Transverse colon (tissue), 4 donors: ENCODE measurements at regions not wholly inside any gene's neighbourhood (a gene's known extent, or its start where the extent isn't known, plus 50 kb on each side); places are given as distances from the start of the nearest gene placed in this dataset.

Experiments
- DNase-seq: peaks from one replicate; pipeline ENCODE4 v3.0.0-alpha.2; 2019
- H3K27ac ChIP-seq, 4 donors: fragments of 200-600 bp; sonication (generic); 2 replicates each; pipeline ENCODE4 v1.5.1; 2016 to 2018; ENCODE audit warnings: inconsistent platforms in 4 of 4
- H3K27me3 ChIP-seq: fragments of 200-600 bp; sonication (generic); 2 replicates; pipeline ENCODE4 v1.5.1; 2017; ENCODE audit warnings: inconsistent platforms
- H3K36me3 ChIP-seq, 4 donors: fragments of 200-600 bp; sonication (generic); 2 replicates each; pipeline ENCODE4 v1.5.1; 2017 to 2019; ENCODE audit warnings: inconsistent platforms in 4 of 4
- H3K4me1 ChIP-seq, 4 donors: fragments of 200-600 bp; sonication (generic); 2 replicates each; pipeline ENCODE4 v1.5.1; 2017 to 2020; ENCODE audit warnings: inconsistent platforms in 4 of 4
- H3K4me3 ChIP-seq, 4 donors: fragments of 200-600 bp; sonication (generic); 1 replicate in 1 of 4; 2 replicates in 3 of 4; pipeline versions ENCODE4 v1.5.1 to v1.6.1; 2017 to 2019; ENCODE audit warnings: inconsistent platforms in 4 of 4
- H3K9me3 ChIP-seq, 2 donors: fragments of 200-600 bp; sonication (generic); 2 replicates each; pipeline ENCODE4 v1.5.1; 2017 to 2019; ENCODE audit warnings: inconsistent platforms in 2 of 2
- EP300 ChIP-seq: sonication (generic); formaldehyde crosslinking; IDR thresholded peaks from one replicate; pipeline ENCODE4 v1.6.1; 2017; ENCODE audit warnings: antibody characterized with exemption, low read depth
- POLR2A ChIP-seq: fragments of 450-650 bp; IDR thresholded peaks from one replicate; pipeline ENCODE4 v1.6.1; 2016; ENCODE audit warnings: antibody characterized with exemption, mild to moderate bottlenecking, moderate library complexity
- POLR2AphosphoS5 ChIP-seq, 3 donors: sonication (generic); formaldehyde crosslinking; IDR thresholded peaks; one replicate each; pipeline ENCODE4 v1.6.1; 2016; ENCODE audit warnings: antibody characterized with exemption in 3 of 3
- WGBS, 2 donors: methylation state at CpG; one replicate each; pipeline ENCODE4 v1.1.5; 2018; ENCODE audit warnings: low coverage in 1 of 2; 5-methylcytosine and 5-hydroxymethylcytosine counted together
- in situ Hi-C, 4 donors: fragments of 200-750 bp; cut with MboI; loops; one replicate each; pipeline versions ENCODE4 v1.15.0 to v1.15.1; 2017; ENCODE audit warnings: low sequenced_read_pairs in 3 of 4, low pct_ligation_motif_present in 1 of 4, low pct_unique_long_range_greater_than_20kb in 1 of 4
- intact Hi-C: fragments of 100-400 bp; cut with DNase I; formaldehyde crosslinking; loops from one replicate; pipeline ENCODE4 v1.15.1; 2023; ENCODE audit warnings: low total_unique reads
- TF ChIP-seq, protein P1 (sequence below), 5 experiments: fragments of 200-600 bp in 3 of 5; fragments of 450-650 bp in 2 of 5; sonication (generic) in 3 of 5; IDR thresholded peaks; 1 replicate in 2 of 5; 2 replicates in 3 of 5; pipeline ENCODE4 v1.5.1; 2016 to 2017; ENCODE audit warnings: antibody characterized with exemption in 5 of 5, inconsistent platforms in 3 of 5, mild to moderate bottlenecking in 2 of 5, moderate library complexity in 1 of 5

GRCh38 chrX:21150208-21150607 is 224.0 kb upstream of the CNKSR2 start:
- in situ Hi-C loops = no loop called here
- no peaks in the 10 kb centered on the region for H3K27me3 ChIP-seq
- H3K27ac ChIP-seq = no peak overlapping the region
- no peak for TF ChIP-seq POLR2AphosphoS5 (IDR thresholded peaks at IDR 0.05)
- TF ChIP-seq, protein P1, sequence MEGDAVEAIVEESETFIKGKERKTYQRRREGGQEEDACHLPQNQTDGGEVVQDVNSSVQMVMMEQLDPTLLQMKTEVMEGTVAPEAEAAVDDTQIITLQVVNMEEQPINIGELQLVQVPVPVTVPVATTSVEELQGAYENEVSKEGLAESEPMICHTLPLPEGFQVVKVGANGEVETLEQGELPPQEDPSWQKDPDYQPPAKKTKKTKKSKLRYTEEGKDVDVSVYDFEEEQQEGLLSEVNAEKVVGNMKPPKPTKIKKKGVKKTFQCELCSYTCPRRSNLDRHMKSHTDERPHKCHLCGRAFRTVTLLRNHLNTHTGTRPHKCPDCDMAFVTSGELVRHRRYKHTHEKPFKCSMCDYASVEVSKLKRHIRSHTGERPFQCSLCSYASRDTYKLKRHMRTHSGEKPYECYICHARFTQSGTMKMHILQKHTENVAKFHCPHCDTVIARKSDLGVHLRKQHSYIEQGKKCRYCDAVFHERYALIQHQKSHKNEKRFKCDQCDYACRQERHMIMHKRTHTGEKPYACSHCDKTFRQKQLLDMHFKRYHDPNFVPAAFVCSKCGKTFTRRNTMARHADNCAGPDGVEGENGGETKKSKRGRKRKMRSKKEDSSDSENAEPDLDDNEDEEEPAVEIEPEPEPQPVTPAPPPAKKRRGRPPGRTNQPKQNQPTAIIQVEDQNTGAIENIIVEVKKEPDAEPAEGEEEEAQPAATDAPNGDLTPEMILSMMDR (IDR thresholded peaks at IDR 0.05) = no peak
- no peak for TF ChIP-seq EP300
- TF ChIP-seq POLR2A = no peak
- no peaks in the 10 kb centered on the region for H3K4me1 ChIP-seq
- 55 to 63% methylated on average over 2 to 3 of the region's 3 CpGs for WGBS, 2 donors
- intact Hi-C loops = no loop called here
- H3K9me3 ChIP-seq = no peaks in the 10 kb centered on the region
- no peak for DNase-seq
- H3K4me3 ChIP-seq = no peak overlapping the region
- H3K36me3 ChIP-seq = no peaks in the 10 kb centered on the region

DNA sequence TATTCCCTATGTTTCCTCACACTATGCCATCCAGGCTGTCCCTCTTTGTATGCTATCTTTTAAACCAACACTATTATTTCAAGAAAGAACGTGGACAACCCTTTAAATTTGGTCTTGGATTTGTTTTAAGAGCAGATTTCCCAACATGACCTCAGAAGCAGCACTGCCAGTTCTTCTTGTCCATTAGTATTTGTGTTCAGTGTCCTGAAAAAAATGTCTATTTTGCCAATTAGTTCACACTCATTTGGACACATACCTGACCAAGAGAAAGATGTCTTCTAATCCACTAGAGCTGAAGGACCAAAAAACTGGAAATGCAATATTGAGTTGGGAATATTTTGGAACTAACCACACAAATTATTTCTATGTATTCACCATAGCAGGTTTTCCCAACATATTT is 223.2 kb upstream of the CNKSR2 start:
- in situ Hi-C loops (no loop called here), intact Hi-C loops (no loop called here)
- H3K4me1 ChIP-seq = no peaks in the 10 kb centered on the region
- no peak for DNase-seq
- H3K4me3 ChIP-seq = no peak overlapping the region
- no peaks in the 10 kb centered on the region for H3K36me3 ChIP-seq
- WGBS, 2 donors = 2 to 11% methylated on average over 1 of the region's 1 CpG
- no peaks in the 10 kb centered on the region for H3K9me3 ChIP-seq
- H3K27me3 ChIP-seq = no peaks in the 10 kb centered on the region
- H3K27ac ChIP-seq = no peak overlapping the region
- no peak for TF ChIP-seq POLR2A
- no peak for TF ChIP-seq EP300
- TF ChIP-seq, protein P1 (IDR thresholded peaks at IDR 0.05) = no peak
- no peak for TF ChIP-seq POLR2AphosphoS5 (IDR thresholded peaks at IDR 0.05)

- Histone ChIP-seq H3K4me1 (no peaks in the 10 kb centered on the region), H3K27me3 (no peaks in the 10 kb centered on the region), H3K27ac (no peak overlapping the region), H3K4me3 (no peak overlapping the region), H3K9me3 (no peaks in the 10 kb centered on the region), H3K36me3 (no peaks in the 10 kb centered on the region)
- in situ Hi-C loops (no loop called here), intact Hi-C loops (no loop called here)
- TF ChIP-seq POLR2AphosphoS5 (IDR thresholded peaks at IDR 0.05) (no peak), EP300 (no peak), POLR2A (no peak)
- TF ChIP-seq, protein P1 (IDR thresholded peaks at IDR 0.05) = no peak
- no peak for DNase-seq
- 70 to 77% methylated on average over 2 to 3 of the region's 3 CpGs for WGBS, 2 donors
Observed at GRCh38 chrX:21153033-21153432, 221.2 kb upstream of the CNKSR2 start.

DNA sequence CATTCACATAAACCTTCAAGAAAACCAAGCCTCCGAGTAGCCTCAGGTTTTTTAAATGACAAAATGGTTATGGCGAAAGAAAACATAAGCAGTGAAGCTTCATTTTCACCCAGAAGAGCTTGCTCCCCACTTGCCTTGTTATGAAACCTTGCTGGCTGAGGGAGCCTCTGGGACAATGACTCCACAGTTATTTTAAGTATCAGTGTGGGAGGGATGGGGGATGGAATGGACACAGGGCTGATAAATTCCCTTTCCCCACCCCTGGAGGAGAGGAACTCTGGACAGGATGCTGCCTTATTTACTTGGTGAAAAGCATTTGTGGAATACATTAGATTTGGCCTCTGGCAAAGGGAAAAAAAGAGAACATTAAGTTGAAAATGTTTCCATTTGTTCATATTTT is 220.7 kb upstream of the CNKSR2 start:
- TF ChIP-seq, protein P1 (IDR thresholded peaks at IDR 0.05) = no peak
- no peak for TF ChIP-seq POLR2AphosphoS5 (IDR thresholded peaks at IDR 0.05)
- no peak for TF ChIP-seq EP300
- no peak for TF ChIP-seq POLR2A
- intact Hi-C loops = no loop called here
- WGBS, 2 donors = 53 to 58% methylated on average over 2 of the region's 2 CpGs
- in situ Hi-C loops = no loop called here
- Histone ChIP-seq H3K27me3 (no peaks in the 10 kb centered on the region), H3K9me3 (no peaks in the 10 kb centered on the region), H3K27ac (no peak overlapping the region), H3K36me3 (no peaks in the 10 kb centered on the region), H3K4me1 (no peaks in the 10 kb centered on the region), H3K4me3 (no peak overlapping the region)
- no peak for DNase-seq
